ENCODE measurements at regions not wholly inside any gene's neighbourhood (a gene's known extent, or its start where the extent isn't known, plus 50 kb on each side); places are given as distances from the start of the nearest gene placed in this dataset.

DNA sequence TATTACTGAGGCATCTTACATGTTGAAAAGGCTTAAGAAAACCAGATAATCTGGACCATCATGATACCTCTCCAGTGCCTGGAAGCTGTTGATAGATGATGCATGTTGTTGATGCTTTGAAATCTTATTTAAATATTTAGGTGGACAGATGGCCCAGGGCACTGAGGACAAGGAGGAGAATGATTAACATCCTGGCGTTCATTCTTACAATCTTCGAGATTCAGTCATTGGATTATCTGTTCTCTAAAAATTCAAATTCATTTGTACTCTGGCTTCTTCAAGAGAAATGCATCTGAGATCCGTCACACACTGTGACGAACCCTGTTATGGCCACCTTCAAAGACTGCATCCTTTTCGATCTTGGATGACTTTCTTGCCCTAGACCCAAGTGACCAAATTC is 121.3 kb upstream of the IGF1 start:
- no peak overlapping the region for H3K4me3 ChIP-seq (replicated peaks in 1 of 3; ENCODE audit: insufficient read depth in 1 of 3, low read depth in 1 of 3, low read length in 3 of 3)
- TF ChIP-seq FOS (IDR thresholded peaks at IDR 0.05; ENCODE audit: borderline replicate concordance, insufficient read depth, low read length) (no peak), EZH2 (IDR thresholded peaks at IDR 0.05; ENCODE audit: borderline replicate concordance, low read depth, low read length, severe bottlenecking) (no peak), POLR2A (IDR thresholded peaks at IDR 0.05; ENCODE audit: low read depth, low read length) (no peak), JUN (IDR thresholded peaks at IDR 0.05; ENCODE audit: borderline replicate concordance, insufficient read depth, insufficient read length, low read depth) (no peak), MYC (IDR thresholded peaks at IDR 0.05; ENCODE audit: low read depth, low read length) (no peak), POLR2AphosphoS5 (IDR thresholded peaks at IDR 0.05; ENCODE audit: insufficient read depth, low read depth, low read length) (no peak)
- TF ChIP-seq, protein P1, sequence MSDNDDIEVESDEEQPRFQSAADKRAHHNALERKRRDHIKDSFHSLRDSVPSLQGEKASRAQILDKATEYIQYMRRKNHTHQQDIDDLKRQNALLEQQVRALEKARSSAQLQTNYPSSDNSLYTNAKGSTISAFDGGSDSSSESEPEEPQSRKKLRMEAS (IDR thresholded peaks at IDR 0.05; ENCODE audit: insufficient read depth, insufficient read length) = no peak
- TF ChIP-seq, protein P2, sequence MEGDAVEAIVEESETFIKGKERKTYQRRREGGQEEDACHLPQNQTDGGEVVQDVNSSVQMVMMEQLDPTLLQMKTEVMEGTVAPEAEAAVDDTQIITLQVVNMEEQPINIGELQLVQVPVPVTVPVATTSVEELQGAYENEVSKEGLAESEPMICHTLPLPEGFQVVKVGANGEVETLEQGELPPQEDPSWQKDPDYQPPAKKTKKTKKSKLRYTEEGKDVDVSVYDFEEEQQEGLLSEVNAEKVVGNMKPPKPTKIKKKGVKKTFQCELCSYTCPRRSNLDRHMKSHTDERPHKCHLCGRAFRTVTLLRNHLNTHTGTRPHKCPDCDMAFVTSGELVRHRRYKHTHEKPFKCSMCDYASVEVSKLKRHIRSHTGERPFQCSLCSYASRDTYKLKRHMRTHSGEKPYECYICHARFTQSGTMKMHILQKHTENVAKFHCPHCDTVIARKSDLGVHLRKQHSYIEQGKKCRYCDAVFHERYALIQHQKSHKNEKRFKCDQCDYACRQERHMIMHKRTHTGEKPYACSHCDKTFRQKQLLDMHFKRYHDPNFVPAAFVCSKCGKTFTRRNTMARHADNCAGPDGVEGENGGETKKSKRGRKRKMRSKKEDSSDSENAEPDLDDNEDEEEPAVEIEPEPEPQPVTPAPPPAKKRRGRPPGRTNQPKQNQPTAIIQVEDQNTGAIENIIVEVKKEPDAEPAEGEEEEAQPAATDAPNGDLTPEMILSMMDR (IDR thresholded peaks at IDR 0.05; ENCODE audit: extremely low read depth in 1 of 2, insufficient read depth in 1 of 2, low read depth in 1 of 2, low read length in 2 of 2) = no peak
- H3K27ac ChIP-seq (ENCODE audit: insufficient read depth, low read depth, low read length) = no peak overlapping the region
- intact Hi-C loops (cut with micrococcal nuclease) = no loop called here
- CTCF ChIA-PET = no interaction called here
- no TSS peak for BruUV-seq (replicated peaks)
- H3K27me3 ChIP-seq (ENCODE audit: control insufficient read depth in 2 of 2, insufficient read depth in 2 of 2, low read length in 2 of 2) = no peaks in the 10 kb centered on the region
- no peaks in the 10 kb centered on the region for H3K36me3 ChIP-seq (ENCODE audit: control insufficient read depth in 2 of 2, extremely low read depth in 1 of 2, insufficient read depth in 2 of 2, low read length in 2 of 2)
- FAIRE-seq (no peak), DNase-seq (ENCODE audit: low read depth, low spot score) (no peak)
- no peaks in the 10 kb centered on the region for H3K79me2 ChIP-seq (ENCODE audit: control insufficient read depth, insufficient read depth, low read length)
- no peak overlapping the region for H2AFZ ChIP-seq (ENCODE audit: low read depth, low read length)
- dilution Hi-C loops (cut with MboI; ENCODE audit: extremely low pct_ligation_motif_present, low sequenced_read_pairs) = no loop called here
- H3K4me1 ChIP-seq (ENCODE audit: control insufficient read depth, extremely low read depth, insufficient read depth, low read length) = no peaks in the 10 kb centered on the region
- no peaks in the 10 kb centered on the region for H3K9me3 ChIP-seq (replicated peaks; ENCODE audit: control insufficient read depth, insufficient read depth, low read length)
- no peak overlapping the region for H3K9ac ChIP-seq (replicated peaks; ENCODE audit: extremely low read depth, insufficient read depth, low read length)
- no peak overlapping the region for H3K4me2 ChIP-seq (ENCODE audit: insufficient read depth, low read length)
- POLR2A ChIA-PET = no interaction called here
- H4K20me1 ChIP-seq (replicated peaks; ENCODE audit: control insufficient read depth, extremely low read depth, insufficient read depth, low read length) = no peaks in the 10 kb centered on the region
- H3K9me1 ChIP-seq (replicated peaks; ENCODE audit: control insufficient read depth, extremely low read depth, insufficient read depth, low read length) = no peaks in the 10 kb centered on the region

All from endothelial cell of umbilical vein (primary cell).